ENCODE measurements at regions not wholly inside any gene's neighbourhood (a gene's known extent, or its start where the extent isn't known, plus 50 kb on each side); places are given as distances from the start of the nearest gene placed in this dataset.

DNA sequence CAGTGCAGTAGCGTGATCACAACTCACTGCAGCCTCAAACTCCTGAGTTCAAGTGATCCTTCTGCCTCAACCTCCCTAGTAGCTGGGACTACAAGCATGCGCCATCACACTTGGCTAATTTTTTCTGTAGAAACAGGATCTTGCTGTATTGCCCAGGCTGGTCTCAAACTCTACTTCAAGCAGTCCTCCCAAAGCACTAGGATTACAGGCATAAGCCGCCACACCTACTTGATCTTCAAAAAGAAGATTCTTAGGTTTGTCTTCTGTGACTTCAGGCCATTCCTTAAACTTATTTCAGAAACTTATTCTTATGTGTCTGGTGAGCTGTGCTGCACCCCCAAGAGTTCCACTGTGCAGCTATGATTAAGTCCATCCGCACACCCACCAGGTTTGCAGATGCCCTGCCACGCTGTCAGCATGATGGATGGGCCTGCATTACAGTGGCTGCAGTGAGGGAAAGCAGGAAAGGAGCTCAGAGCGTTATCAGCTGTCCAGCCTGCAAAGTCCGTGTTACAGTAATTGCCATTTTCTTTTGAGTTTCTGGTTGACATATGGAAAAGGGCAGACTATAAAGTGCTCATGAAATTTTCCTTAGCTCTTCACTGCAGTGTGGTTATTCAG, 146.6 kb downstream of the AASDH start:
- DNase-seq = peak; percentile 44

DNA sequence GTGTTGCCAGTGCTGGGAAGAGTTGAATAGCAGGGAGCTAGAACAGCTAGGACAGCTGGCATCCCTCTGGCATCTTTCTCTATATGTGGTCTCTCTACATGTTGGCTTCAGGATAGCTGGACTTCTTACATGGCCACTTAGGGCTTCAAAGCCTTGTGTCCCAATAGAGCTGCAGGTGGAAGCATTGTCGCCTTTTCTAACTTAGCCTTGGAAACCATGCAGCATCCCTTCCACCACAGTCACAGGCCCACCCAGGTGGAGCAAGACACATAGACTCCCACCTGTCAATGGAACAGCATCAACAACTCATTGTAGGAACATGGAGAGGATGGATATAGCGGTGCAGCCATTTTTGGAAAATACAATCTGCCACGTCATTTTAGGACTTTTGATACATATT, 149.0 kb downstream of the AASDH start:
- DNase-seq = no peak

DNA sequence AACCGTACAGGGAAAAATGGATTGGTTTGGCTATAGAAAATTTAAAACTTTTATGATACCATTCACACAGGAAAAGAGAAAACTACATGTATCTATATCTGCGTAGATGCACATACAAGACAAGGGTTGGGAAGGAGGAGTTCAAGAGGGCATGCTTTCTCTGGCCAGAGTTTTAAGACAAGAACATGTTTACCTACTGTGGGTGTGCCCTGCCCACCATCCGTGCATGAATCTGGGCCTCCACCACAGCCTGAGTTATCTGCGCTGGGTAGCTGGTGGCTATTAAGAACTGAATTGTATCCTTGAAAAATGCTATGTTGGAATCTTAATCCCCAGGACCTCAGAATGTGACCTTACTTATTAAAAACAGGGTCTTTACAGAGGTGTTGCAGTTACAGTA, 151.6 kb downstream of the AASDH start:
- no peak for DNase-seq

DNA sequence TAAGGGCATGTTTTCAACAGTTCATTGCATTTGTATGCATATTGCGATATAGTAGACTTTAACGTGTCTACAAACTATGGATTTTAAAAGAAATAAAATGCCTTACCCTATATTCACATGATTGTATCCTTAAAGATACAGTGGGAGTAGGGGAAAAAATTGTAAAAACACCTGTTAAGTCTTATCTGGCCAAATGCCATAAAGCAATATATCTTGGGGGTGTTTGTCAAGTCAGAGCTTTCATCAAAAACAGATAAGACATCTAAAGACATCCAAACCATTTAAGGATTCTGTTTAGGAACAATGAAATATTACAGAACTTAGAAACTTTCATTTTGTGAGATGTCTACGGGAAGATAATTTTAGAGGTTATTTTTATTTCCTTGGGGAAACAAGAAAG, 152.3 kb downstream of the AASDH start:
- no peak for DNase-seq

DNA sequence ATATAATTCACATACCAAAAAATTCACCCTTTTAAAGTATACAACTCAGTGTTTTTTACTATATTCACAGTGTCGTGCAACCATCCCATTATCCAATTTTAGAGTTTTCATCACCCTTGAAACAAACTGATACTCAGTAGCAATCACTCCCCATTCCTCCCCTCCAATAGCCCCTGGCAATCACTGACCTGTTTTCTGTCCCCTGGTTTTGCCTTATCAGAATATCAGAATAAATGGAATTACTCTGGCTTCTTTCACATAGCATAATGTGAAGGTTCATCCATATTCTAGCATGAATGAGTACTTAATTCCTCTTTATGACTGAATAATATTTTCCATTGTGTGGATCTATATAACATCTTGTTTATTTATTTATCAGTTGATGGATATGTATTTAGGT, 153.2 kb downstream of the AASDH start:
- no peak for DNase-seq

DNA sequence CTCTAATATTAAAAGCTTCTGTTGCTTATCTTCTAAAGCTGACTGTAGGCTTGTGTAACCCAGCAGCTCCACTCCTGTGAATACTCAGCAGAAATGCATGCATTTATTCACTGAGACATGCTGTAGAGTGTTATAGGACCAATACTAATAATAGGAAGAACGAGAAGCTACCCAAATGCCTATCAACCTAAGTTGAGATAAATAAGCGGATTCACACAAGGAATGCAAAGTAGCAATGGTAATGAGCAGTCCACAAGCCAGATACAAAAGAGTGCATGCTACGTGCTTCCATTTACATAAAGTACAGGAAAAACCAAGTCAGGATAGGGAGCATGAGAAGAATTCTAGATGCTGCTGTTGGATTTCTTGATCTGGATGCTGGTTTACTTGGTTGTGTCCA, 155.9 kb downstream of the AASDH start:
- DNase-seq = no peak

DNA sequence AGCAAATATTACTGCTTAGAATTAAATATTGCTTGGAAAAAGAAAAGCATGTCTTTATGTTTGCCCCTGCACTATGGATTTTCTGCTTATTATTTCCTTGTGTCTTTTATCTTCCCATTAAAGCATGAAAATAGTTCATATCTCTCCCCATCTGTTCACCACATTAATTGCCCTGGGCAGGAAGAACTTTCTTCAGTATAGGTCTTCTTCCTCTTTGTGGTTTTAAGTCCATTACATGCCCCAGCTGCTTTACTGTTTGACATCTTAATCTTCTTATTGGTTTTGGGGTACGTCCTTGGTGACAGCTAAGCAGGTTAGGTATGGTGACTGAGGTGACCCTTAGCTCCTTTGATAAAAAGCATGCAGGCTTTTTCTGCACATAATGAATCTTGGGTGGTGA, 157.3 kb downstream of the AASDH start:
- DNase-seq = peak; percentile 84

DNA sequence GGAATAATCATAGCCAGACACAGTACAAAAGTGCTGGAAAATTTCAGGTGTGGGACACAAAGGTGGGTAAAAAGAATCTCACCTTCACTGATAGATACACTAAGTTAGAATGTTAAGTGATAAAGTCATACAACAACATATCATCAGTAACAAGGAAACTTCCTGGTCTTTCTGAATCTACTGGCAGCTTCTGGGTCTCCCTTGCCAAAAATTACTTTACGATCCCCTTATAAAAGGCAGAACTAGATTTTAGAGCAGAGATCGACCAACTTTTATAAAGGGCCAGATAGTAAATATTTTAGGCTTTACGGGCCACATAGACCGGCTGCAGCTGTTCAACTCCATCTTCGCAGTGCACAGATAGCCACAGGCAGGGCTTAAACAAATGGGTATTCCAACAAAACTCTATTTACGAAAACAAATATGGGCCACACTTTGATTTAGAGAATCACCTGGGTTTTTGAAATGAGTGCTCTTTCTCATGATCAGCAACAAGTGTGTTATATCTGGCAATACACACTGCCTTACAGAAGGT, 159.9 kb downstream of the AASDH start:
- DNase-seq = no peak

DNA sequence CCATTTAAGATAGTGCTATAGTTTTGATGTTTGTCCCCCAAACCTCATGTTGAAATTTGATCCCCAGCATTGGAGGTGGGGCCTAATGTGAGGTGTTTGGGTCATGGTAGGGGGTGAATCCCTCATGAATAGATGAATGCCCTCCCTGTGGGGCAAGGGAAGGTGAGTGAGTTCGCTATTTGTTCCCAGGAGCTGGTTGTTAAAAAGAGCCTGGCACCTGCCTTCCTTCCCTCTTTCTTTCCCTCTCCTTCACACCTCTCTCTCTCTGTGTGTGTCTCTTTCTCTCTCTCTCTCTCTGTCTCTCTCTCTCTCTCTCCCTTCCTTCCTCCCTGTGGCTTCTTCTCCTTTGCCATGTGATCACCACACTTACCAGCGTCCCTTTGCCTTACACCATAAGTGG, 160.7 kb downstream of the AASDH start:
- peak; percentile 23 for DNase-seq

DNA sequence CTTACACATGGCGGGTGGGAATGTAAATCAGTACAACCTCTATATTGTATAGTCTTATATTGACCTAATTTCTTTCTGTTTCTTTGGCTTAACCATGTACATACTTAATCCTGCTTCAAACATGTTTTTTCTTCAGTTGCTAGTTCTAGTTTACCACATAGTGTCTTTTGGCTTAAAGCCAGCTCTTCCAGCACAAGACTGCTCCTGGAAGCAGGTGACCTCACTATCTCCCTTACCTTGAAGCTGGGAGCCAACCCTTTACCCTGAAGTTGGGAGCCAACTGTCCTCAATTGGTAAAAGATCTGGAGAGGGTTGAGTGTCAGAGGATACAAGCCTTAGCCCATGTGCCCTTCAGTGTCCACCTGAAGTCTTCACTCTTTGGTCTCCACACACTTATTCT, 162.7 kb downstream of the AASDH start:
- no peak for DNase-seq

DNA sequence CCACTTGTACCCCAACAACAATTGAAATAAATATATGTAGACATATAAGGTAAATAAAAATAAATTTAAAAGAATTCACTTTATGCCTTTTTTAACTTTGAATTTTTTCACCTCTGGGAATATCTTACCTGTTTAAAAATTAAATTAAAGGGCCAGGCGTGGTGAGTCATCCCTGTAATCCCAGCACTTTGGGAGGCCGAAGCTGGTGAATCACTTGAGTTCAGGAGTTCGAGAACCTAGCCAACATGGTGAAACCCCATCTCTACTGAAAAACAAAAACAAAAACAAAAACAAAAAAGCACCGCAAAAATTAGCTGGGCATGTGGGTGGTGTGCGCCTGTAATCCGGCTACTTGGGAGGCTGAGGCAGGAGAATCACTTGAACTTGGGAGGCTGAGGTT, 164.8 kb downstream of the AASDH start:
- no peak for DNase-seq

DNA sequence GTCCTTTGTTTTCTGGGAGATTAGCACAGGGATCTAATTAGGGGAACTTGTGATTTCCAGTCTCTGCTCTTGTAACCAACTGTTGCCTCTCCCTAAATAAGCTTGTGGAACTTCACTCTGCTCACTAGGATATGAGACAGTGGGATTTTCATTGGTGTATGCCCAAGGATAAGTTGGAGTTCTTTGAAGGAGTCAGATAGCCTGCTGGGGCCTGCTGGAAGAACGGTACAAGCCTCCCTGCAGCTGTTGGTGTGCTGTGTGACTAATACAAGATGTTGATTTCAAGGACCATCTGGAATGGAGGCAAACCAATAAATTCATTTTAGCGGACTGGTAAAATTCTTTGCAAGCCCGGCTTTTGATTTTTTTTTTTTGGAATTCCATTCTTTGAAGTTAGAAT, 167.0 kb downstream of the AASDH start:
- DNase-seq = no peak

DNA sequence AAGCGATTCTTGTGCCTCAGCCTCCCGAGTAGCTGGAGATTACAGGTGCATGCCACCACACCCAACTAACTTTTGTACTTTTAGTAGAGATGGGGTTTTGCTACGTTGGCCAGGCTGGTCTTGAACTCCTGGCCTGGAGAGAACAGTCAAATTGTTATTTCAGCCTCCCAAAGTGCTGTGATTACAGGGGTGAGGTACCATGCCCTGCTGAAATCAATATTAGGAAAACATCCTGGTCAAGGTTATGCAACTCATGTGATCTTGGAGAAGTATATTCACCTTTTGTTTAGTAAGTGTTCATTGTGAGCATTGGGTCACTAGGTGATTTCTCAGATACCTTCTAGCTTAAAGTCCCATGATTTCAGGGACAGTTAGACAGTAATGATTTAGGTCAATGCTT, 167.8 kb downstream of the AASDH start:
- DNase-seq = no peak

DNA sequence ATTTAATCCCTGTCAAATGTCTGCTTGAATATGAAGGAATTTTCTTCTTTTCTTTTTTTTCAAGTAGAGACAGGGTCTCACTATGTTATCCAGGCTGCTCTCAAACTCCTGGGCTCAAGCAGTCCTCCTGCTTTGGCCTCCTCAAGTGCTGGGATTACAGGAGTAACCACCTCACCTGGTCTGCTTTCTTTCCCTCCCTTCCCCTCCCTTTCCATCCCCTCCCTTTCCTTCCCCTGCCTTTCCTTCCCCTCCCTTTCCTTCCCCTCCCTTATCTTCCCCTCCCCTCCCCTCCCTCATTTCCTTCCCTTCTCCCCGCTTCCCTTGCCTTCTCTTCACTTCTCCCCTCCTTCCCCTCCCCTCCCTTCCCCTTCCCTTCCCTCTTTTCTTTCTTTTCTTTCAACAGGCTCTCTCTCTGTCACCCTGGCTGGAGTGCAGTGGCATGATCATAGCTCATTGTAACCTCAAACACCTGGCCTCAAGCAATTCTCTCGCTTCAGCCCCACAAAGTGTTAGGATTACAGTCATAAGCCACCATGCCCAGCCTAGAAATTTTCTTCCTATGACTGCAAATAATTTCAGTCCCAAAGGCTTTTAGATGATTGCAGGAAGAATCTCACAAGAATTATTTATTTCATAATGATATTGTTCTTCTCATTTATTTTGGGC, 168.9 kb downstream of the AASDH start:
- no peak for DNase-seq

DNA sequence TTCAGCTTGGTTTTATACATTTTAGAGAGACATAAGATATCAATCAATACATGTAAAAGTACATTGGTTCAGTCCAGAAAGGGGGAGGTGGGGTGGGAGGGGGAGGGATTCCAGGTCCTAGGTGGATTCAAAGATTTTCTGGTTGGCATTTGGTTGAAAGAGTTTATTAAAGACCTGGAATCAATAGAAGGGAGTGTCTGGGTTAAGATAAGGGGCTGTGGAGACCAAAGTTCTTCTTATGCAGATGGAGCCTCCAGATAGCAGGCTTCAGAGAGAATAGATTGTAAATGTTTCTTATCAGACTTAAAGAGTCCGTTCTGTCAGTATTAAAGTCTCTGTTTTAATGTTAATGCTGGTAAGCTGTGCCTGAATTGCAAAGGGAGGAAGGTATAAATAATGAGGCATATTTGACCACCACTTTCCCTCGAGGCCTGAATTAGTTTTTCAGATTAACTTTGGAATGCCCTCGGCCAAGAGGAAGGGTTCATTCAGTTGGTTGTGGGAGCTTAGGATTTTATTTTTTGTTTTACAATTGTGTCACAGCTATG, 169.9 kb downstream of the AASDH start:
- peak; percentile 85 for DNase-seq

DNA sequence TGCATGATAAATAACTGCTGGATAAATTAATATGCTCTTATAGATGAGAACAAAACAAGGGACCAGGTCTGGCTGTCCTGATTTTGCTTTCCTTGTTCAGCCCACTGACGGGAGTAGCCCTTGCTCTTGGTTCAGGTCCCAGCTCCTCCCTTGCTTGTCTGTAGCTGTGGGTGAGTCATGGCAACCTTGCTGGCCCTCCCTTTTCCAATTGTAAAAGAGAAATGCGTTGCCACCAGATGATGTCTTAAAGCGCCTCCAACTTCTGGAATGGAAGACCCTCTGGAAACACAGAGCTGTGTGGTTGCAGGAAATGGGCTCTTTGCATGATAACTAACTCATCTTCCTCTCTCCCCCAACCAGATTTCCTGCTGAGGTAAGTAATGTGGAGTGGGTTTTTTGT, 171.4 kb downstream of the AASDH start:
- DNase-seq = peak; percentile 70

DNA sequence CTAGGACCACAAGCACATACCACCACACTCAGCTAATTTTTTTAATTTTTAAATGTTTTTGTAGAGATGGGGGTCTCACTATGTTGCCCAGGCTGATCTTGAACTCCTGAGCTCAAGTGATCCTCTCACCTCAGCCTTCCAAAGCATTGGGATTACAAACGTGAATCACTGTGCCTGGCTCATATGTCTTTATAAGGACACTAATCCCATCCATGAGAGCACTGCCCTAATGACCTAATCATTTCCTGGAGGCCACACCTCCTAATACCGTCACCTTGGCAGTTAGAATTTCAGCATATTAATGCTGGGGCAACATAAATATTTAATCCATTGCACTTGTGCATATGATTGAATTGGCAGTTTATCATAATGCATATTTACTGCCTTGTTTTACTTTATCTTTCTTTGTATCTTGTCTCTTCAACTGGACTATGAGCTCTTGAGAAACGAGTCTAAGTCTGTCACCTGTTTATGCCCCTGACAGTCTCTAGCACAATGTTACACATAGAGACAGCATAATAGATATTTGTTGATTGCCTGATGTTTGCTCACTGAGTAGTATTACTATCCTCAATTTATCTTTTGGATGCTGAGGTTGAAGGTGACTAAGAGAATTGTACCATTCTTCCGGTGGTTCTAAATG, 172.0 kb downstream of the AASDH start:
- no peak for DNase-seq

DNA sequence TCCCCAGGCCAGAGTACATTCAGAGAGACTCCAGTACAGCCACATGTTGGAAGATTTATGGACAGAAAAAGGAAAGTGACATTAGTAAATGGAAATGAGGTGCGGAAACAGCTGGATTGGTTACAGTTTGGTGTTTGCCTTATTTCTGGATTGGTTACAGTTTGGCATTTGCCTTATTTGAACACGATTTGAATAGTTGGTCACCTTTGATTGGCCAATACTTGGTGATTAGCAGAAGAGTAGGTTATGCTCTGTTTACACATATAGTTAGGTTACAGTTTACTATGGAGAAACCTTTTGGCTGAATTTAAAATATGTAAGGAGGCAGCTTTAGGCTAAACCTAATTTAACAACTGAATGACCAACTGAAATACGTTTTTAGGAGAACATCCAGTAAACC, 173.7 kb downstream of the AASDH start:
- no peak for DNase-seq

DNA sequence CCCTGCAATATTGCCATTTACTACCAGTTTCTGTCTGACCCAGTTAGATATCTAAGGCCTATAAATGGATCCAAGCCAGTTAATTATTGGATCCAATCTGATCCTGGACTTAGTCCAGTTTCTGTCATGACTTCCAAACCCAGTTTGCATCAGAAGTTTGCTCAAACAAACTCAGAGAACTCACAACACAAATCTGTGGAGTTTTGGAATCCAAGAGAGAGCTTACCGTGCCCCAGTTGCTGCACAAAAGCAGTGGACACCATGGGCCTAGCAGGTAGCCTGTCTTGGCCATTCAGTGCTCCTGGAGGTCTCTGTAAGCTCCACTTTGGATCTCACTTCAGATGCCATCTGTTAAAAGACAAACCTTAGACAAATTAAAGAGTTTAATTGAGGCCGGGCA, 174.5 kb downstream of the AASDH start:
- DNase-seq = no peak

DNA sequence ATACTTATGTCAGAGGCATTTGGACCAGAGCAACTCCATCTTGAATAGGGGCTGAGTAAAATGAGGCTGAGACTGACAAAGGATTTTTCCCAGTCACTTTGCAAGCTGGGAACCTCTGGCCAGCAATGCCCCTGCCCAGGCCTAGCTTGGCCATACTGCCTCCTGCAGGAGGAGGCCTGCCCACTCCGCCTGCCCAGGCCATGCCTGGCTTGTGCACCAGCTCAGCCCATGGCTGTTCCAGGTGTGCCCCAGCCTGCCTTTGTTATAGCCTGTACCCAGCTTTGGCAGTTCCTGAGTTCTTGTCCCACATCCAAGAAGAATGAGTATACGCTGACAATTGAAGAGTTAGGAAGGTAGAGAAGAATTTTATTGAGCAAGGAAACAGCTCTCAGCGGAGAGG, 176.1 kb downstream of the AASDH start:
- no peak for DNase-seq

DNA sequence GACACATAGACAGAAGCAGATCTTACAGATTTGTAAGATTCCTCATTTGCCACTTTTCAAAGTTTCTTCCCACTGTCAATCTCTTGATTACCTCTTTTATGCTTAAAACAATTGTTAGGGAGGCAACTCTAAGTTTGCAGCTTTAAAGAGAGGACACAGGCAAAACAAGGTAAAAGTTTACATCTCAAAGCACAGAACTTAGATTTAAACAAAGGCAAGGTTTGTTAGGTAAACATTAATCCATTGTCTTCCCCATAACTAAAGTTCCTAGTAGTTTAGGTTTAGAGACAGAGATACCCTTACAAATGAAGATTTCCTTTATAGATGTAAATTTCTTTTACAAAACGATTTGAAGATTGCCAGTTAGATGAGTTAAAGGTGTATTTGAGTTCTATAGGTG, 176.9 kb downstream of the AASDH start:
- DNase-seq = no peak

DNA sequence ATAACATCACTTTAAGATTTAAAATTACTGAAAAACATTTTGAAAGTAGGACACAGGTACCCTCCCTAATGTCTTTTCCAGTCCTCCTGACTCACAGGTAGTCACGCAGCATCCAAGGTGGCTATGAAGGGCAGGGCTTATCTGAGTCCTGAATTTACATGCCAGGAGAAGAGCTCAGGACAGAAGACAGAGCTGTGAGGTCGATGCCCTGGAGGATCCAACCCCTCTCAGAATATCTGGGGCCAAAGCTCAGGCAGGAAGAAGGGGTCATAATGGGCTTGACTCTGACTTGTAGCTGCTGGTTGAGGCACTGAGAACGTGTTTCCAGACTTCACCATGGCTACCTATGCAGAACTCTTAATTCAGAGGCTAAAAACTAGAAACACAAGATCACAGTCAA, 177.5 kb downstream of the AASDH start:
- no peak for DNase-seq

DNA sequence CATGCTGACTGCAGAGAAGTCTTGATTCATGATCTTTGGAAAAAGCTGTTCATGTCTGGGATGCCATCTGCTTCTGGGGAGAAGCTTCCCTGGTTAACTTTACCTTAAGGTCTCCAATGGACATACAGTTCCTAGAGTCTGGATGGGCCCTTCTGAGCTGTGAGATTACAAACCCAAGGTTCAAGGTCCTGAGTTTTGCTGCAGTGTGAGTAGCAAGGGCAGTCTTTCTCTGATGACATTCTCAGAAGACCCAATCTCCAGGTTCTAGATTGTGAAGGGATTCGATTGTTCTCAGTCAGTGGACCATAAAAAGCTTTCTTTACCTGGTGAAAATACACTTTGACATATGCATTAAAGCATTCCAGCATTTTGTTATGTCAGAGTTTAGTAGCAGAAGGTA, 179.2 kb downstream of the AASDH start:
- DNase-seq = no peak

DNA sequence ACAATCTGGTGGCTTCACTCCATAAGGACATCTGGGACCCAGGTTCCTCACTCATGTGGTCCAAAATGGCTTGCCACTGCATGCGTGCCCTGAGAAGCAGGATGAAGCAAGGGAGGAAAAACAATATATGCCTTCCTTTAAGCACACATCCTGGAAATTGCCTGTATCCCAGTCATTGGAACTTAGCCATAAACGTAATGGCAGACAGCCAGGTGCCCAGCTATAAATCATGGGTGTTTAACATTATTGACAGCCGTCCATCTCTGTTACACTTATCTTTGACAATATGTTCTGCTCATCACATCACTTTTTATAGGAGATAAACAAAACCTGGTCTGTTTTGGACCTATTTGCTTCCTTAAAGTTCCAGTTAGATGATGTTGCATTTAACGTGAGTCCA, 181.0 kb downstream of the AASDH start:
- no peak for DNase-seq

All from hematopoietic multipotent progenitor cell treated with erythropoietin and hydrocortisone succinate and interleukin-3 and kit ligand, for 4 days (in vitro differentiated cells).